ENCODE measurements at regions not wholly inside any gene's neighbourhood (a gene's known extent, or its start where the extent isn't known, plus 50 kb on each side); places are given as distances from the start of the nearest gene placed in this dataset.

GRCh38 chr1:194214735-194215134, 1028.3 kb upstream of the B3GALT2 start:
- TF ChIP-seq, protein P1, sequence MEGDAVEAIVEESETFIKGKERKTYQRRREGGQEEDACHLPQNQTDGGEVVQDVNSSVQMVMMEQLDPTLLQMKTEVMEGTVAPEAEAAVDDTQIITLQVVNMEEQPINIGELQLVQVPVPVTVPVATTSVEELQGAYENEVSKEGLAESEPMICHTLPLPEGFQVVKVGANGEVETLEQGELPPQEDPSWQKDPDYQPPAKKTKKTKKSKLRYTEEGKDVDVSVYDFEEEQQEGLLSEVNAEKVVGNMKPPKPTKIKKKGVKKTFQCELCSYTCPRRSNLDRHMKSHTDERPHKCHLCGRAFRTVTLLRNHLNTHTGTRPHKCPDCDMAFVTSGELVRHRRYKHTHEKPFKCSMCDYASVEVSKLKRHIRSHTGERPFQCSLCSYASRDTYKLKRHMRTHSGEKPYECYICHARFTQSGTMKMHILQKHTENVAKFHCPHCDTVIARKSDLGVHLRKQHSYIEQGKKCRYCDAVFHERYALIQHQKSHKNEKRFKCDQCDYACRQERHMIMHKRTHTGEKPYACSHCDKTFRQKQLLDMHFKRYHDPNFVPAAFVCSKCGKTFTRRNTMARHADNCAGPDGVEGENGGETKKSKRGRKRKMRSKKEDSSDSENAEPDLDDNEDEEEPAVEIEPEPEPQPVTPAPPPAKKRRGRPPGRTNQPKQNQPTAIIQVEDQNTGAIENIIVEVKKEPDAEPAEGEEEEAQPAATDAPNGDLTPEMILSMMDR (IDR thresholded peaks at IDR 0.05) = no peak
- no peak for TF ChIP-seq POLR2A (IDR thresholded peaks at IDR 0.05)

Data from heart left ventricle (tissue), 13 donors.